DOHH2 (cell line): ENCODE measurements at regions not wholly inside any gene's neighbourhood (a gene's known extent, or its start where the extent isn't known, plus 50 kb on each side); places are given as distances from the start of the nearest gene placed in this dataset.

Experiments
- H3F3A ChIP-seq: fragments of 200-600 bp; sonication (generic), shearing (Covaris generic); 2 replicates; pipeline ENCODE4 v1.6.0; 2016; ENCODE audit warnings: antibody characterized with exemption, mild to moderate bottlenecking; ENCODE audit not compliant: control insufficient read depth, insufficient read depth
- H3K27ac ChIP-seq: fragments of 200-600 bp; sonication (generic); 2 replicates; pipeline ENCODE4 v1.5.1; 2014; ENCODE audit warnings: low read depth, mild to moderate bottlenecking, low read length, moderate library complexity
- H3K27me3 ChIP-seq: fragments of 200-600 bp; sonication (generic); 2 replicates; pipeline ENCODE4 v1.6.1; 2014; ENCODE audit warnings: mild to moderate bottlenecking, low read length, mixed read lengths; ENCODE audit not compliant: control insufficient read depth
- H3K36me3 ChIP-seq: fragments of 200-600 bp; sonication (generic); 2 replicates; pipeline ENCODE4 v1.6.1; 2014; ENCODE audit warnings: mild to moderate bottlenecking, low read length, moderate library complexity, mixed read lengths; ENCODE audit not compliant: control insufficient read depth
- H3K4me1 ChIP-seq: fragments of 200-600 bp; sonication (generic); 2 replicates; pipeline ENCODE4 v1.6.1; 2014; ENCODE audit warnings: mild to moderate bottlenecking, low read length, mixed read lengths; ENCODE audit not compliant: control insufficient read depth
- H3K4me2 ChIP-seq: fragments of 200-600 bp; sonication (generic); 2 replicates; pipeline ENCODE4 v1.6.0; 2014; ENCODE audit warnings: mild to moderate bottlenecking, low read length, moderate library complexity
- H3K4me3 ChIP-seq: fragments of 200-600 bp; sonication (generic); 2 replicates; pipeline ENCODE4 v1.5.1; 2014; ENCODE audit warnings: mild to moderate bottlenecking, low read length, mixed read lengths
- H3K79me2 ChIP-seq: fragments of 200-600 bp; sonication (generic); 2 replicates; pipeline ENCODE4 v1.6.1; 2014; ENCODE audit warnings: mild to moderate bottlenecking, low read length, mixed read lengths; ENCODE audit not compliant: control insufficient read depth
- H3K9me2 ChIP-seq: fragments of 200-600 bp; sonication (generic); replicated peaks from 2 replicates; pipeline ENCODE4 v1.6.1; 2014; ENCODE audit warnings: mild to moderate bottlenecking, low read length, mixed read lengths; ENCODE audit not compliant: control insufficient read depth
- H3K9me3 ChIP-seq: fragments of 200-600 bp; sonication (generic); 2 replicates; pipeline ENCODE4 v1.6.1; 2014; ENCODE audit warnings: antibody characterized with exemption, low read length, mixed read lengths; ENCODE audit not compliant: control insufficient read depth, insufficient read depth
- H4K20me1 ChIP-seq: fragments of 200-600 bp; sonication (generic); 2 replicates; pipeline ENCODE4 v1.6.0; 2014; ENCODE audit warnings: low read depth, mild to moderate bottlenecking, antibody characterized with exemption, low read length, moderate library complexity; ENCODE audit not compliant: control insufficient read depth, insufficient read depth
- EZH2phosphoT487 ChIP-seq: fragments of 200-600 bp; sonication (generic); IDR thresholded peaks from 2 replicates; pipeline ENCODE4 v1.6.1; 2017; ENCODE audit warnings: borderline replicate concordance, mild to moderate bottlenecking, antibody characterized with exemption, low read length, moderate library complexity, mixed read lengths
- TF ChIP-seq, protein P1 (sequence below): fragments of 200-600 bp; sonication (generic); IDR thresholded peaks from one replicate; pipeline ENCODE4 v1.5.1; 2014; ENCODE audit warnings: antibody characterized with exemption, mild to moderate bottlenecking, low read depth, low read length; ENCODE audit not compliant: poor library complexity, severe bottlenecking

DNA sequence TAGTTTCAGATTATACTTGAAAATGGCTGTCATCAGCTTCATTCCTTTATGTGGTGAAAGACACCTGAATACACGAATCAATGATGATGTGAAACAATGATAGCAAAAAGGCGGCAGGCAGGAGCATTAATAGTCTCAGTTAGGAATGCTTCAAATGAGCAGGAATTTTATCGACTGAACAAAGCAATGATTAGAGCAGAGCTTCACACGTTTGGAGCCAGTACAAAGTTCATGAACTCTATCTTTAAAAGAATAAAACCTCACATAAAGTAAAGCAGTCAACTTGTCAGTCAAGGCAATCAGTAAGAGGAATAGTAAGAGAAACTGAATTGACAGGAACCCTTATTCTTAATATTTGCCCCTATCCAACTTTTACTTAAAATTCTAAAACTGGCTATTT lies 78.4 kb upstream of the SERTAD2 start:
- H3K79me2 ChIP-seq: peaks cover 36% of the 10 kb centered on the region
- H3K4me3 ChIP-seq: peak overlapping the region; percentile 73
- no peaks in the 10 kb centered on the region for H4K20me1 ChIP-seq
- peaks cover 71% of the 10 kb centered on the region for H3K4me1 ChIP-seq
- H3K27ac ChIP-seq: peak overlapping the region; percentile 82
- peaks cover 21% of the 10 kb centered on the region for H3K36me3 ChIP-seq
- no peaks in the 10 kb centered on the region for H3K9me3 ChIP-seq
- peak overlapping the region; percentile 91 for H3K4me2 ChIP-seq
- no peaks in the 10 kb centered on the region for H3K9me2 ChIP-seq
- no peaks in the 10 kb centered on the region for H3K27me3 ChIP-seq
- TF ChIP-seq, protein P1, sequence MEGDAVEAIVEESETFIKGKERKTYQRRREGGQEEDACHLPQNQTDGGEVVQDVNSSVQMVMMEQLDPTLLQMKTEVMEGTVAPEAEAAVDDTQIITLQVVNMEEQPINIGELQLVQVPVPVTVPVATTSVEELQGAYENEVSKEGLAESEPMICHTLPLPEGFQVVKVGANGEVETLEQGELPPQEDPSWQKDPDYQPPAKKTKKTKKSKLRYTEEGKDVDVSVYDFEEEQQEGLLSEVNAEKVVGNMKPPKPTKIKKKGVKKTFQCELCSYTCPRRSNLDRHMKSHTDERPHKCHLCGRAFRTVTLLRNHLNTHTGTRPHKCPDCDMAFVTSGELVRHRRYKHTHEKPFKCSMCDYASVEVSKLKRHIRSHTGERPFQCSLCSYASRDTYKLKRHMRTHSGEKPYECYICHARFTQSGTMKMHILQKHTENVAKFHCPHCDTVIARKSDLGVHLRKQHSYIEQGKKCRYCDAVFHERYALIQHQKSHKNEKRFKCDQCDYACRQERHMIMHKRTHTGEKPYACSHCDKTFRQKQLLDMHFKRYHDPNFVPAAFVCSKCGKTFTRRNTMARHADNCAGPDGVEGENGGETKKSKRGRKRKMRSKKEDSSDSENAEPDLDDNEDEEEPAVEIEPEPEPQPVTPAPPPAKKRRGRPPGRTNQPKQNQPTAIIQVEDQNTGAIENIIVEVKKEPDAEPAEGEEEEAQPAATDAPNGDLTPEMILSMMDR: no peak
- TF ChIP-seq EZH2phosphoT487: no peak
- H3F3A ChIP-seq: peaks cover 33% of the 10 kb centered on the region

DNA sequence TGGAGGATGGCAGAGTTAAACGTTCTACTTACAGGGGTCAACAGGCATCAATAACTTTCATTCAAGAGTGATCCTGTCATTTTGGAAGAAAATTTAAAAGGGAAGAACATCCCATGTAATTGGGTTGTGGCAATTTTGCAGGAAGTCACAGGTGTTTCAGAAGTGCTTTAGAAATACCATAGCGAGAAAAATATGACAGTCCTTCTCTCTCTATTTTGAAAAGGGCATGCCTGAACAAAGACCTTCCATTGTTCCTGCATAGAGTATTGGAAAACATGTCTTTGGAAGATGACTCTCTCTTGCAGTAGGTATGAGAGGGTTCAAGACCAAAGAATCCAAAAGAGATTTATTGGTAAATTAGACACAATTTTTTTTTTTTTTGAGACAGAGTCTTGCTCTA lies 81.8 kb upstream of the SERTAD2 start:
- no peak overlapping the region for H3K4me2 ChIP-seq
- no peak overlapping the region for H3K27ac ChIP-seq
- peaks cover 40% of the 10 kb centered on the region for H3K4me1 ChIP-seq
- peaks cover 13% of the 10 kb centered on the region for H3F3A ChIP-seq
- H3K9me2 ChIP-seq: no peaks in the 10 kb centered on the region
- no peaks in the 10 kb centered on the region for H4K20me1 ChIP-seq
- TF ChIP-seq EZH2phosphoT487: no peak
- TF ChIP-seq, protein P1: no peak
- H3K9me3 ChIP-seq: no peaks in the 10 kb centered on the region
- H3K4me3 ChIP-seq: no peak overlapping the region
- H3K36me3 ChIP-seq: peaks cover 14% of the 10 kb centered on the region
- H3K79me2 ChIP-seq: peaks cover 27% of the 10 kb centered on the region
- H3K27me3 ChIP-seq: no peaks in the 10 kb centered on the region

DNA sequence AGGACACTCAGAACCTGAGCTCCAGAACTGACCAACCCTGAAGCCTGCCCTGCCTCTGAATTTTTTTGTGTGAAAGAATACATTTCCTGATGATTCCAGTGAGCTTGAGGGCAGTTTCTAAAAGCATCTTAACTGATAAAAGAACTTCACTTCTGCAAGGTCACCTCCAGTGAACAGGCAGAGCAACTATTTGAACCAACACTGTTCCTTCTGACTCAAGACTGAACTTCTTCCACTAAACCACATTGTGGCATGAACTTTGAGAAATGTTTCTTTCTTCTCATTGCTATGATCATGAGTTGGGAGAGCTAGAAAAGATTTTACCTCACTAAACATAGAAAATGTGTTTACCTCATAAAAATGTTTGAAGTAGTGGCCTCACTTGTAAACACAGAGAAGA lies 83.8 kb upstream of the SERTAD2 start:
- Histone ChIP-seq H3K4me1 (peaks cover 20% of the 10 kb centered on the region), H3K9me2 (no peaks in the 10 kb centered on the region), H3K9me3 (no peaks in the 10 kb centered on the region), H4K20me1 (no peaks in the 10 kb centered on the region), H3F3A (0 out of 2 replicates have a peak, but pooled peaks cover 5% of the 10 kb centered on the region), H3K4me3 (no peak overlapping the region), H3K4me2 (no peak overlapping the region), H3K27ac (no peak overlapping the region), H3K79me2 (peaks cover 13% of the 10 kb centered on the region), H3K36me3 (peaks cover 14% of the 10 kb centered on the region), H3K27me3 (no peaks in the 10 kb centered on the region)
- no peak for TF ChIP-seq EZH2phosphoT487
- TF ChIP-seq, protein P1: no peak
